ENCODE measurements at regions not wholly inside any gene's neighbourhood (a gene's known extent, or its start where the extent isn't known, plus 50 kb on each side); places are given as distances from the start of the nearest gene placed in this dataset.
"Not testable (repeated sequence)": the region's sequence is repeated elsewhere in the genome, so short reads cannot be mapped to it uniquely, and the experiment has no call there.

GRCh38 chr2:154947416-154947815 lies 248.9 kb downstream of the KCNJ3 start:
- intact Hi-C loops (cut with micrococcal nuclease), result not testable (repeated sequence)

- intact Hi-C loops (cut with micrococcal nuclease), result no loop called here
Observed at GRCh38 chr2:154945984-154946383, 247.5 kb downstream of the KCNJ3 start.

GRCh38 chr2:154941379-154941778 lies 242.9 kb downstream of the KCNJ3 start:
- intact Hi-C loops (cut with micrococcal nuclease), result no loop called here

GRCh38 chr2:154934213-154934612 lies 235.7 kb downstream of the KCNJ3 start:
- intact Hi-C loops (cut with micrococcal nuclease), result no loop called here

- intact Hi-C loops (cut with micrococcal nuclease), result no loop called here
Observed at GRCh38 chr2:154924531-154924930, 226.0 kb downstream of the KCNJ3 start.

- intact Hi-C loops (cut with micrococcal nuclease), result no loop called here
Observed at GRCh38 chr2:154914561-154914960, 216.1 kb downstream of the KCNJ3 start.

GRCh38 chr2:154912215-154912614 lies 213.7 kb downstream of the KCNJ3 start:
- intact Hi-C loops (cut with micrococcal nuclease), result no loop called here

GRCh38 chr2:154911729-154912128 lies 213.2 kb downstream of the KCNJ3 start:
- intact Hi-C loops (cut with micrococcal nuclease), result no loop called here

GRCh38 chr2:154910701-154911100 lies 212.2 kb downstream of the KCNJ3 start:
- intact Hi-C loops (cut with micrococcal nuclease), result no loop called here

- intact Hi-C loops (cut with micrococcal nuclease), result no loop called here
Observed at GRCh38 chr2:154908327-154908726, 209.8 kb downstream of the KCNJ3 start.
